ENCODE measurements at regions not wholly inside any gene's neighbourhood (a gene's known extent, or its start where the extent isn't known, plus 50 kb on each side); places are given as distances from the start of the nearest gene placed in this dataset.

DNA sequence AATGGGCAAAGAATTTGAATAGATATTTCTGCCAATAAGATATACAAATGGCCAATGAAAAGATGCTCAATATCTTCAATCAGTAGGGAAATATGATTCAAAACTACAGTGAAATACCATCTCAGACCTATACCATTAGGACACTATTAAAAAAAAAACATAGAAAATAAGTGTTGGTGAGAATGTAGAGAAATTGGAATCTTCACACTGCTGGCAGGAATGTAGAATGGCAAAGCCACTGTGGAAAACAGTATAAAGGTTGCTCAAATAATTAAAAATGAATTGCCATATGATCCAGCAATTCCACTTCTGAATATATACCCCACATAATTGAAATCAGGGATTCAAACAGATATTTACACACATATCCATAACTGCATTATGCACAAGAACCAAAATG is 88.1 kb upstream of the STARD13 start:
- no peak for DNase-seq

DNA sequence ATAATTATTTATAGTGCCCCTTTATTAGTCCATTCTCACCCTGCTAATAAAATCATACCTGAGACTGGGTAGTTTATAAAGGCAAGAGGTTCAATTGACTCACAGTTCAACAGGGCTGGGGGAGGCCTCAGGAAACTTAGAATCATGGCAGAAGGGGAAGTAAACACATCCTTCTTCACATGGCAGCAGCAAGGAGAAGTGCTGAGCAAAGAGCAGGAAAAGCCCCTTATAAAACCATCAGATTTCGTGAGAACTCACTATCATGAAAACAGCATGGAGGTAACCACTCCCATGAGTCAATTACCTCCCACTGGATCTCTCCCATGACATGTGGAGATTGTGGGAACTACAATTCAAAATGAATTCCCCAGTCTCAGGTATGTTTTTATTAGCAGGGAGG is 89.9 kb upstream of the STARD13 start:
- no peak for DNase-seq

DNA sequence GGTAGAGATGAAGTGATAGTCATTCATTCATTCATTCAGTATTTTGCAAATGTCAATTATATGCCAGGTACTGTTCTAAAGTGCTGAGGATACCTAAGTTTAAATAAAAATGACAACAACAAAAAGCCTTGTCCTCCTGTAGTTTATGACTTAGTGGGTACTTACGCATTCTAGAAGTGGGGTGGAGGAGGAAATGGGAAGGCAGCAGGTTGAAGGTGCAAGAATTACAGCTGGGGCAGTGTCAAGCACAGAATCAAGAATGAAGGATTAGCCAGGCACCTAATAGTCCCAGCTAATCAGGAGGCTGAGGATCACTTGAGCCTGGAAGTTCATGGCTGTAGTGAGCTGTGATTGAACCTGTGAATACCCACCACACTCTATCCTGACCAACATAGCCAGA is 90.7 kb upstream of the STARD13 start:
- no peak for DNase-seq

DNA sequence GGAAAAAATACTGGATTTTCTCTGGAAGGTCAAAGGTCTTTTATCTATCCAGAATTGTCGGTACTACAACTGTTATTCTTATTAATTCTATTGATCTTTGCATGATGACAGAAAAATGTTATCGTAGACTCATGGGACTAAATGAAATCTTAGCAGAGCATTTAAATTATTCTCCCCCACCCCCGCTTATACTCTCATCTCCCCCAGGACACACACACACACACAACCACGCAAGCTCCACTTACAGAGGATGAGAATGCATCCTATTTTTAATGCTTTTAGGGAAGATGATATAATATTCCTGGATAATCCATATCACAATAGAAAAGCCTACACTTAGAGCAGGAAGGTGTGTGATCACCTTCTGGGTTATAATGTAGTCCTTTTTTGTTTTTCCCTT is 91.9 kb upstream of the STARD13 start:
- no peak for DNase-seq

DNA sequence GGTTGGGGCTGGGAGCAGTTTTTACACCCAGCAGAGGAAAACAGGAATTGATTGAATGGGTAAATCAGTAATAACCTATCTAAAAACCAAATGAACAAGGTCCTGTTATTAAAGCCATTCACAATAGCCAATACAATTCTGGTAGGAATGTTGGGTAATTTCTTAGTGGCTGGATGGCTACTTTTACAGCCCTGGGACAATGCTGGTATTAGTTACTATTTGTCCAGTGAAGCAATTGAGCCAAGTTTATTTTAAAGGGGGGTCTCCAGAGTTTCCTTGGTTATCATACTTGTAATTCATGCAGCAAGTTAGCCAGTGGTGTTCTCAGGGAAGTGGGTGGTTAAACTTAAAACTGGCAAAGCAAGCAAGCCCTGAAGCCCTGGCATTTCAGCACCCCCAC is 92.3 kb upstream of the STARD13 start:
- DNase-seq: no peak

DNA sequence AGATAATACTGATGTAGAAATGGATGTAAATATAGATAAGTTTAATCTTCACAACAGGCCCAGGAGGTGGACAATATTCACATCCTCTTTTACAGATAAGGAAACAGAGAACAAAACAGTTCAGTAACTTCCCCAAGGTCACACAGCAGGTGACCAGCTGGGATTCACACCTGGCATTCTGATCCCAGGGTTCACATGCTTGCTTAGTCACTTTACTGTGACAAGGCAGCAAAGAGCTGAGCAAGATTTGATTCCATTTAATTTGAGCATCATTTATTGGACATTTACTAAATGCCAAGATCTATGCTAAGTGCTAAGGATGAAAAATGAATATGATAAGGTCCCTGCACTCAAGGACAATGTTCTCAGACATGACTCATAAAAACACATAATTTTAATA is 94.1 kb upstream of the STARD13 start:
- DNase-seq: no peak

DNA sequence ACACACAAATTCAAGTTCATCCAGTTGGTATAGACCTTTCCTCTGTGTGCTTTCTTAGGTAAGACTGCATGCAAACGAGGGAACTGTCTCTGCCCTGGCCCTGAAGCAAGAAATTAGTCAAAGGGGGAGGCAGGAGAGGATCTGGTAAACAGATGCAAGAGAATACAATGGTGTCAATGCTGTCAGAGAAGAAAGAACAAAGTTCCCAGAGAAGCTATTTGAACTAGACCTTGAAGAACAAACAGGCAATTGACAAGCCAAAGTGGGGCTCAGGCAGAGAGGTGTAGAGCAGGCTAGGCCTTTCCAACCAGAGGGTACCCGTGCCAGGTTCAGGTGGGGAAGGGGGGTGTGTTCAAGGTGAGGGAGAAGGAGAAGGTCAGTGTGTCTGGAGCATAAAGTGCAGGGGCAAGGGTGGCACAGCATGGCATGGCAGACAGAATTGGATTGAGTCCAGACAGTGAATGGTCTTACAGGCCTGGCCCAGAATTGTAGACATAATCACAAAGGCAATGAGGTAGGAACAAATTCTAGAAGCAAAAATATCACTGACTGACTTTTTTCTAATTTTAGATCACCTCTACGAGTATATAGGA is 95.0 kb upstream of the STARD13 start:
- DNase-seq: no peak

DNA sequence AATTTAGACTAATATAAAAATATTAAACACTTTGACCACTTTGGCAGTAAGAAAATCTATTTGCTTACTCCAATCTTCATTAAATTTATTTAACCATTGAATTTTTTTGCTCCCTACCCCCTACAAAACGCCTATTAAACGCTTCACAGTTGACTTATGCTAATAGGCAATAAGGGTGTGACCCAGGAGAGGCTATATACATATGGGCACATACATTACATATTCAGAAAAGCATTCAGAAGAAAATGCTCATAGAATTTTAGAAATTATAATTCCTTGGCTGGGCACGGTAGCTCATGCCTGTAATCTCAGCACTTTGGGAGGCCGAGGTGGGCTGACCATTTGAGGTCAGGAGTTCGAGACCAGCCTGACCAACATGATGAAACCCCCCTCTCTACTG is 95.6 kb upstream of the STARD13 start:
- DNase-seq: no peak

DNA sequence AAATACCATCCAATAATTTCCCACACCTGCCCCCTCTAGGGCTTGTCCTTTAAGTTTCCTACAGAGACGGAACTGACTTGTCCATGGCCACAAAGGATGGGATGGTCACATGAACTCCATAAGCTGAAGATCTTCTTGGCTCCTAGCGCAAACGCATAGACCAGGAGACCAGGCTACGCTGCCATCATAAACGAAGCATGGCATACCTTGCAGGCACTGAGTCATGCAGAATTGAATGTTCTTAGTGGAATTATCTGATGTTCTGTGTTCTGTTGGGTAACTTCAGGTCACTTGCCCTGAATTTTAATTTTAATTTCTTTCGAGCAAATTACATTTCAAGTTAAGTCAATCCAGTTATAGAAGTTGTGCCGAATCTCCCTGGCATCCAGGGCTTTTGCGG is 96.4 kb upstream of the STARD13 start:
- DNase-seq: no peak

DNA sequence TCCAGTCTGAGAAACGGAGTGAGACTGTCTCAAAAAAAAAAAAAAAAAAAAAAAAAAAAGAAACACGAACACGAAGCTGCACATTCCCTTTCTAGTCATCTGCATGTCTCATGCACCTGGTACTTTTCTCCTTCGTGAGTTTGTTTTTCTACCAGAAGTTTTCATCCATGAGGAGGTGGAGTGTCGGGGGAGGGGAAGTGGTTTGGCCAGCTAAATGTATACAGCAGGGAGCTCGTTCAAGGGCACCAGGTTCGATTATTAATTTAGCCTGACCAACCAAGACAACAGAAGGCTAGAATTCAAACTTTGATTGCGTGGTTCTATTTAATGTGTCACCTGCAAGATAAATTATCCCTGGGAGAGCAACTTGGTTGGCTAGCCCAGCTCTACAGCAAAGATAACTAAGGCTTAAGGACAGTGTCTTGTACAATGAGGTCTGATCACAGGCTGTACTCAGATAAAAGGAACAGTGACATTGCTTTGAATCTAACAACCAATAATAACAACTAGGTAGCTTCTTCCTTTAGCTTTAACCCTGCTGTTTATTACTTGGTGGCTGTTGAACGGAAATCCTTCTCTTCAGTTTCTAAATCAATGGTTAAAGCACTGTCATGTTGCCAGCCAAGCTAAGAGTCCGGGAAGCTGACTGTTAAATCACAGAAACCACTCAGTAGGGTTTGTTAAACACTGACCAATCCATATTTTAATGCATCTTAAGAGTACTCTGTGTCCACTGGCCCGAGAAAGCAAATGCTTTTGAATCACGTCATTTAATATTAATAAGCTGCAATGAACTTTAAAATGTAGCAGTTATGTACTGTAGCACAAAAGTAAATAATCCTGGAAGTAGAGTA is 98.4 kb upstream of the STARD13 start:
- no peak for DNase-seq

DNA sequence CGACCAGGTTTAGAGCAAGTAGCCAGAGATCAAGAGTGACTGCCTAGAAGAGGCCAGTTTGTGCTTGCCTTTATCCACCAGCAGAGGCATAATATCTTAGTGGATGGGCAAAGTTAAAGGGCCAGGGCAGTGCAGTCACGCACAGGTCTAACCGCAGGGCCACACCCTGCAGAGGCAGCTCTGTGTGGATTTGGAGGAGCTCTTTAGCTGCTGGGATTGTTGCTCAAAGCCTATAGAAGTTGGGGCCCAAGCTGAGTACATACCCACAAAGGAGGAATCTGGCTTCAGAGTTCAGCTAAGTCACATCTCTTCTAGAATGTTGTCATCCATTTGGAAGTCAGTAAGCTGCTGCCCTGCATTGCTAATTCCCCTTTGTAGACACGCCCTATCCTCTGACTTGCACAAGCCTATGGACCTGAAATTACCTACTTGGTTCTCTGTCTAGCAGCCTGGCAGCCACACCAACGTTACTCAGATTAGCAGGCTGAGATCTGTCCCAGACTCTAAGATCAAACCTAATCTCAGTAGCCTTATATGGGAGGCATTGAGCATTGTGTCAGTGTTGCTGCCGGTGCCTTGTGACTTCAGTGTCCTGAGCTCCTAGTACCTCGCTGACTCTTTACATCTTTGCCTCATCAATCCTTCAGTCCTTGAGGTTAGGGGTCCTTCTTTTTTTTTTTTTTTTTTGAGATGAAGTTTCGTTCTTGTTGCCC is 102.9 kb upstream of the STARD13 start:
- DNase-seq: no peak

DNA sequence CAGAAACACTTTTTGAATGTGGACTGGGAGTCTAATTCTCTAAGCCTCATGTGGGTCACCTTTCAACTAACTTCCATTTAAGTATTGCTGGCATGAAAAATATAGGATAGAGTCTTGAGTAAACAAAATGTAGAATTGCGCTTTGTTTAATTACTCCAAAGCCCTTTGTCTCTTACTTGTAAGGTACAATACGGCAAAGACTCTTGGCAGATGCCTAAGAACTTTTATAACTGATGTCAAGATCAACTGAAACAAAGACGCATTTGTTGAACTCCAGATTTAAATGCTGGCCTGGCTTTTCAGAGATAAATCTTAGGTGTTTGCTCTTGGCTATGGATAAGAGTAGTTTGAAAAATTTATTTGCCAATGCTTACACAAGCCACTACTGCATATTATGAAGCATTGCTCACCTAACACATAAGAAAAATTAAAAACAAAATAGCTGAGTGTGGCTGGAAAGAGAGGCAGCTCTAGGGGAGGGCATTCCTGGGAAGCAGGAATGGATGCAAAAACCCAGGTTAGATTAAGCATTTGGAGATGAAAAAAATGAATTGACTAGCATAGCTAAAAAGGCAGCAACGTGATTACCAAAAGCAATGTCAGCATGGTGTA is 107.3 kb upstream of the STARD13 start:
- DNase-seq: no peak

DNA sequence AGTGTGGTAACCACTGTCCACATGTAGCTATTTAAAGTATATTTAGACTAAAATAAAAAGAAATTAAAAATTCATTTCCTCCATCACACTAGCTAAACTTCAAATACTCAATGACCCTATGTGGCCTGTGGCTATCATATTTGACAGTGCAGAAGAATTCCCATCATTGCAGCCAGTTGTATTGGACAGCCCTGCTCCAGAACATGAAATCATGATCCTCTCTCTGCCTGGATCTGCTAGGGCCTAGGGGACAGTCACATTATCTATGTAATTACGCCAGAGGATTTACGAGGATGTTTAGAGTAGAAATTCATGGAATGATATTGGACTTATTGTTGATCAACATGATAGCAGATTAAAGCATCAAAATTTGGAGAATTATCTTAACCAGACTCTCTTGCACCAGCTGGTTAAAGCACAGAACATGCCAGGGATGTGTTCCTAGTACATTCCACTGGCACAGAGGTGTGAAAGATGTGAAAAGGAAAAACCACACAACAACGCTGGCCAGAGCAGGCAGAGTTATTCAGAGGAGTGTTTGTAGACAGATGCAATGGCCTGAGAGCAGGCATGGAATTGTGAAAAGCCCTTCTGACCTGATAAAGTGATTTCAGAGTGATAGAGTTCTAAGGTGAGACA is 108.9 kb upstream of the STARD13 start:
- DNase-seq: no peak

DNA sequence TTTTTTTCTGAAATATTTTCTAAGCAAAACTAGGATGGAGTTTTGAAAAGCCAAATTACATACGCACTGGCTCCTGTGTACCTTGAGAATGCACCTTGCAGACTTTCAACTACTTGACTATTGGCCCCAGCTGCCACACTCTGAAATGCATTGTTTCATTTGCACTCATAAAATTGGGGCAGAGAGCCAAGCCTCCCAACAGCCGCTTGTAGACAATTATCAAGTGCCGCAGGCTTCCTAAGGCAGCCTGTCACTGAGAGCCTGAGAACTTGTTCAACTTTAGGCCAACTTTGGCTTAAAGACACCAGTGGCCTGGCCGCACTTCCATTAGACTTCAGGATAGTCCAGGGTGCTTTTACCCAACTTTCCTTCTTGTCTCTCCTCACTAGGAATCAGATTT is 115.7 kb upstream of the STARD13 start:
- DNase-seq: no peak

DNA sequence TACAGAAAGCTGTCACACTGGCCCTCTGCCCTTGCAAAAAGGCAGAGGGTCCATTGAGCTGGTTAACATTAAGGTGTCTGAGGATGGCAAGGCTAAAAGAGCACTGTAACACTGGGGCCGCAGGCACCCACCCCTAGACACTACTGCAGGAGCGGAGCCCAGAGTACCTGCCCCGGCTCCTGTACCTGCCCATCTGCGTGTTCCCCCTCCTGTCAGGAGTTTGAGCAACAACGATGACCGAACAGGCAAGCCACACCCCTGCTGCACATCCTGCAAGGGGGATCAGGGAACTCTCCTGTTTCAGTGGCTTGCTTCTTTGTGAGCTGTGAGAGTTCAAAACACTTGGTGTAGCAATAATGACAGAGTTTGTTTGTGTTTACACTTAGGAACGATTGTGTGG is 117.4 kb upstream of the STARD13 start:
- DNase-seq: no peak

DNA sequence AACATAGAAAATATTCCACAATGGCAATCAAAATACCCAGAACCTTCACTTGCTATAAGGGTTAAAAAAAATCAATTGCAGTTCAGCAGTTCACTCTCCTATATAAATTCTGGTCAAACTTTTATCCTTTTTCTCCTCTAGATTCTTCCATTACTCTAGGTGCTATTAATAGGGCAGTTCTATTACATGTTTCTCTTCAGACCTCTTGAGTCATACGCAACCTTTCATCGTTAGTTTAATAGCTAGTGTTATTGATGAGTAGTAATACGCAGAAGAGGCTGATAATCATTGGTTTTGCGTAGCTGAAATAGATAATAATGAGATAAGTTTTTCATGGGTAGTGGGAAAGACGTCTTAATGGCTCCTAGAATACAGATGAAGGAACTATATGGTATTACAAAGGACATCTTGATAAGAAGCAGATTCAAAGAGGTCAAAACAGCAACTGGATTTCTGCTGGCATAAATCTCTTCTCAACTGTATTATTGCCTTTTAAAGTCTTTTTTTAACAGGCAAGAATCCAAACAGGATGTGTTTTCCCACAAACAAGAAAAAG is 118.3 kb upstream of the STARD13 start:
- no peak for DNase-seq

DNA sequence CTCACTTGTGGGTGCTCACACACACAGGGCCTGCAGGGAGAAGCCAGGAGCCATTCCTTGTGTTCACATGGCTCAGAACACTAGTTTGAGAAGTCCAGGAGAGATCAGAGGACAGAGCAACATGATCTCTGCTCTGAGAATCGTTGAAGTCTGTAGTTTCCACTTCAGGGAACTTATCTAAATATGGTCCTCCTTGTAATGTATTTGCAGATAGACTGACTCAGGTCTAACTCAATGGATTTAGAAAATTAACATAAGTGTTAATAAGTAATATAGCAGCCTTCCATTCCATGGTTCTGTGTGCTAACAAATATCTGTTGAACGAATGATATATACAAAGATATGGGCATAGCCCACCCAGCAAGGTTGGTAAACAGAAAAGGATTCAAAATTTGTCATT is 119.8 kb upstream of the STARD13 start:
- no peak for DNase-seq

DNA sequence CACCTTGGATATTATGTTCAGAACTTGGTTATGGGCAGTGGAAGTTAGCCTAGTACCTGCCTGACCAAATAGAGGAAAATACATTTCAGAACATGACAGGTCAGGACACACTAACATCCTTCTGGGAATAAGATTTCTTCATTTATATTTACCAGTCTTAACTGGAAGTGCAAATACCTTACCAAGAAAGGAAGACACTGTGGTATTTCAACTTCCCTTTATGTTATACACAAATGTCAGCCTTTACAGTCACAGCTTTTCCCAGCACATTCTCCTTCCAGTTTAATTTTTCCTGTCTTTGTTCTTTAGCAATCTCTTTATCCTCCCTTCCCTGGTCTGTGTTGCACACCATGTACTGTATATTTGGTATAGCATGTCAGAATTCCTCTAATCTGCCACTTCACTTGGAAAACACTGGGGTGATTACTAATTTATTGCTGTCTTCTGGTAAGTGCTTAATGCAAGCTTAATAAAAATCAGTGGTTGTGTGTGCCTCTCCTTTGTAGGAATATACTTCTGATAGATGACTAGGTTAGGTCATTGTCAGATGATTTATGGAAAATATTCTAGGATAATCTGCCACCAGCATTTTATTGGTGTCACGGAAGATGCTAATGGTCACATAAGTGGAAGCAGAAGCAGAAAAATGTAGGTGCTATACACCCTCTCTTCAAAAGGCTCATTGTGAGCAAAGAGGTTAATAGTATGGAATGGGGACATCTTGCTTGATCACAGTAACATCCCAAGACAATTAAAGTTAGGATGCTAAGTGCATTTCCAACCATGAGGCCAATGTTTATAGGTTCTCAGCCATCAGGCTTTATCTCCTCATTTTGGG is 124.3 kb upstream of the STARD13 start:
- no peak for DNase-seq

DNA sequence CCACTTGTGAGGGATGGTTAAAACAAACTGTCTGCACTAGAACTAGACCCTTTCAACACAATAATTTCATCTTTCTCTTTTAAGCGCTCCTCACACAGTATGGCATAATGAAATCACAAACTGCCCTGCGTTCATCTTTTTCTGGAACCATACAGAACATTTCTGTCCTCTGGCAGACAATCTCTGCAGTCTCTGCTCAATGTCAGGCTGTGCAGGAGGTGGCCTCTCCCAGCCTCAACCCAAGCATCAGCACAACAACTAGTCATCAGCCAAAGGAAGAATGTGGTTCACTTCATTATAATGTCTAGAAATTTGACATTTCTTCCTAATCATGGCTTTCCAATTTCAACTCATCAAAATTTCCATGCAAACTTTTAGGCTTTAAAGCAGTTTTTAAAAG is 125.1 kb upstream of the STARD13 start:
- no peak for DNase-seq

DNA sequence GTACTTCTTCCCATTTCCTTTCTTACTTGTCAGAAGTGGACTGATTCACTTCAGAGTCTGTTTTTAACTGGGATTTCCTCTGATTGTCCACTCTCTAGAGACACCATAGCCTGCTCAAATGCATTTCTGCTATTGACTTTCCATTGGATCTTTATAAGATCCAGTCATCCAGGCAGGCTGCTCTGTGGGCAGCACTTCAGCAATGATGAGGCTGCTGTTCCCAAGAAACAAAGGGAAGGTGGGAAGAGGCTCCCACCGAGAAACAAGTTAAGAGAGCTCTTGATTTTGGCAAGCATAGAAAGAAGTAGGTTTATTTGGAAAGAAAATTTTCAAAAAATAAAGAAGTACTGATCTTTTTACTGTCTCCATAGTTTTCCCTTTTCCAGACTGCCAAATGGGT is 125.8 kb upstream of the STARD13 start:
- DNase-seq: no peak

DNA sequence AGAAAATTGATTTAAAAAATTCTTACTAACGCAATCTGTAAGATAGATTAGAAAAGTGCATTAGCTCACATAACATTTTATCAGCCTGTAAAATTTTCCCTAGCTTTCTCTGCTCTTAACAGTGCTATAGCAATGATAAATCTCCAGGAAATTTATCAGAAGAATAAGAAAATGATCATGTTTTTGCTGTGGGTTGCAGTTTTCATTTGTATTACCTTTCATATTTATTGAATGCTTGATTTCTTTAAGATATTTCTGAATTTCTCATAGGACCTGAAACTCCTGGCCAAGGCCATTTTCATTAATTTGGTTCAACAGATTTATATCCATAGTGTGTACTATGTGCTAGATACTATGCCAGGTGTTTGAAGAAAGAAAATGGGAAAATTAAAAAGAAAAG is 130.3 kb upstream of the STARD13 start:
- no peak for DNase-seq
